HG02884 (cell line): ENCODE measurements at regions not wholly inside any gene's neighbourhood (a gene's known extent, or its start where the extent isn't known, plus 50 kb on each side); places are given as distances from the start of the nearest gene placed in this dataset.
"Not testable (repeated sequence)": the region's sequence is repeated elsewhere in the genome, so short reads cannot be mapped to it uniquely, and the experiment has no call there.

Experiments used
- ATAC-seq: cut with Tn5 transposase; IDR thresholded peaks from one replicate; pipeline ENCODE4 v1.9.1; 2021; ENCODE audit warnings: mild to moderate bottlenecking, moderate library complexity; ENCODE audit not compliant: unreplicated experiment

DNA sequence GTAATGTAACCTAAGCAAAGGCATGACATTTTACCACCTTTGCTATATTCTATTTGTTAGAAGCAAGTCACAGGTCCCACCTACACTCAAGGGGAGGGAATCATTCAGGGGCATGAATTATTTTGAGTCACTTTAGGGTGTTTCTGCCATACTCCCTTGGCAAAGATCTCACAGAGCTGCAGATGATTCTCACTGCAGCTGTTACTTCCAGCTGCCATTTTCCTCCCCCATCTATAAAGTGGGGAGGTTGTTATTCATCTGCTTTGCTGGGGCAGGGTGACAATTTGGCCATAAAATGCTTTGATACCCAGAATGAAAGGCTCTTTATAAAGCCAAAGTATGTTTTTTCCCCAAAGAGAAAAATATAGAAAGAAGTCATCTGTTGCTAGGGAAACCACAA, 136.5 kb upstream of the SMIM31 start:
- no peak for ATAC-seq

DNA sequence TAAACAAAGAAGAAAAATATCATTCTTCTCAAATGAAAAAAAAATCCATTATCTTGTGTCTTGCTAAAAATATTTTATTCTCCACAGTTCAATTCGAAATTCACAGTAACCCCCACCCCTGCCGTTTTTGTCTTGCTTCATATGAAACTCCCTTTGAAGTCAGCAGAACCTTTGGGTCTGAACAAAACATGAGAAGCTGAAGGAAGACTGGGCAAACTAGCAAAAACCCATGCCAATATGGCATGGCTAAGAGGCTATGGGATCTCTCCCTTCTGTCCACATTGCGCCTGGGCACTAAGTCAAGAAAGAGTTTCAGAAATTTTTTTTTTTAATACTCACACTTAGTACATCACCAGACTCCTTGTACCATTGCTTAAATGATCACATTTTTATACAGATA, 136.0 kb upstream of the SMIM31 start:
- no peak for ATAC-seq

DNA sequence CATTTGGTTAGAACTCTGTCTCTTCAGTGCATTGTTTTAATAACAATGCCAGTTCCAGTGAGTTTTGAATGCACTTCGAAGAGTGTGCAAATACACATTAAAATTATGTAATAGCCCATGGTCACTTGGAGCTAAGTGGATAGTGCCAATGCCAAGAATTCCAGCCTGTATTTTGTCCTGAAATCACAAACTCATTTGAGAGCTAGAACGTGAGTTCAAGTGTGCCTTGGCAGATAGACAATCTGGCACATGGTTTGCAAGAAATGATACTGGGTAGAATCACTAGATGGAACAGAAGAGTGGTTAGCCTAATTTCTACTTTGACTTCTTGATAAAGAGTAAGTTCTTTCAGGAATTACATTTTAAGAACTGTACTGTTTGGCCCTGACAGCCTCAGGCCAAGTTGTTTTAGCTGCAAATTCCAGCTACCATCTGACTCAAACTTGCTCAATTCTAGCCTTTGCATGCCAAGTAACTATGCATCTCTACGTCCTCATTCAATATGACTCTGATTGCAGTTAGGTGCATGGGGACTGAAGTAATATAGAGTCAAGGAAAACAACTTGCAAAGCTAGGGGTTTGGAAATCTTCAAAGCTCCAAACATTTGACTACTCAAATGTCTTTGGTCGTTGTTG, 131.9 kb upstream of the SMIM31 start:
- no peak for ATAC-seq

DNA sequence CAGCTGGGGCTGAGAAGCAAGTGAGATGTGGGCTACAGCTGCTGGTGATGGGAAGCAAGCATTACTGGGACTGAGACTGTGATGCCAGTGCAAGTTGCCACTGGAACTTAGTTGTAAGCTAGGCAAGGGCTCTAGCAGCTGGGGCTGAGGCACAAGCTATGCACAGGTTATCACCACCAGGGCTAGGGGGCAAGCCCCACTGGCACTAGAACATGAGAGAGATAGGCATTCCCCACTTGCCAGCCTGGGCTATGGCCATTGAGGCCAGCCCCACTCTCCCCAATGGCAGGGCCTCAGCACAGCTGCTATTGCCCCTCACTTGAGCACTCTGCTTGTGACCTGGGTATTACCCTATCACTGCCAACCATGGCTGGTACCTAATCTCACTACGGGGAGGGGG, 130.8 kb upstream of the SMIM31 start:
- no peak for ATAC-seq

DNA sequence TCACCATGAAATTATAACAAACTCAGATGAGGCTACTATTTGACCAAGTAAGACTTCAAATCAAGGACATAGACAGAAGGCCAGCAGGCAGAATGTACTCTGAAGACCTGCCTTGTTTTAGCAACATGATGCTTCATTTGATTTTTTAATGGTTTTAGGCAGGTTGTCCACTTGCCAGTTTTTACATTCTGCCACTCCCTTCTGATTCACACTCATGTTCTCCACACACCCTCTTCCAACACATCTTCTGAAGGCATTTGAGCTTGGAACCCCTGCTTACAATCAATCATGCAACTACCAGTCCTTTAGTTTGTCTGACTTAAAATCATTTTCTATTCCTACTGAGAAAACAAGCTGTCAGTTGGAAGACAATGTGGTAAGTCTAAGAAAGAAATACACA, 114.9 kb upstream of the SMIM31 start:
- ATAC-seq, result no peak

DNA sequence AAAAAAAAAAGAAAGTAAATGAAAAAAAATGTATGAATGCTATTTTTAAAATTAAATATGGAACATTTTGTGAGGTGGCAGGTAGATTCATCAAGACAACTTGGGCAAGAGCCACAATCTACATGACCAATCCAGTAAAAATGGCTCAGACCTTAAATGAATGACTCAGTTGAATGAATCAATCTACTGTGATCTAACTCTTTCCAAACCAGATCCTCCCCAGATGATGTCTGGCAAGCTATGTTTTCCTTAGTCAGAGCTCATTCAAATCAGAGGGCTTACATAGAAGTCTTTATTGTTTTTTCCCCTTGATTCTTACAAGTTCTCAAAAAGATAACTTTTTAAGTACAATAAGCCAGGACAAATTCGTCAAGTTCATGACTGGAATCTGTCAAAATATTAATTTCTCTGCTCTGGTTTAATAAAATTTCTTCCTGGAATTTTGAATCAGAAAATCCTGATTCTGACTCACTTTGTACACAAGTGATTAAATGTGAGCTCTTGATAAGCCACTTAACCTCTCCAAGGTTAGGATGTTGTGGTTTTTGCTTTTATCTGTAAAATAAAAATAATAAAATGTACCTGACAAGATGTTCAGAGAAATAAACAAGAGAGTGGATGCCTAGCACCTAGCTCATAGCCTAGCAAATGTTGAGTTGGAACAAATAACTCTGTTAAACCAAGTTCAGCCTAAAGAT, 105.6 kb upstream of the SMIM31 start:
- no peak for ATAC-seq

DNA sequence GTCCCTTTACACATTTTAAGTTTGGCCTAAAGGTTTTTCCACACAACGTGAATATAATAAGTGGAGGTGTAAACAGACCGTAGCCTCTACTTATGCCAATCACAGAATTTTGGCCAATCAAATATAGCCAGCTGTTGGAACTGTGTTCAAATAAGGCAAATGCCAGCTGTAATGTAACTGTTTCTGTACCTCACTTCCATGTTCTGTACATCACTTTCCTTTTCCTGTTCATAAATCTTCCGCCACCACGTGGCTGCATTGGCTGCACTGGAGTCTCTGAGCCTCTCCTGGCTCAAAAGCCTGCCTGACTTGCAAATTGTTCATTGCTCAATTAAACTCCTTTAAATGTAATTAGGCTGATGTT, 105.1 kb upstream of the SMIM31 start:
- no peak for ATAC-seq

DNA sequence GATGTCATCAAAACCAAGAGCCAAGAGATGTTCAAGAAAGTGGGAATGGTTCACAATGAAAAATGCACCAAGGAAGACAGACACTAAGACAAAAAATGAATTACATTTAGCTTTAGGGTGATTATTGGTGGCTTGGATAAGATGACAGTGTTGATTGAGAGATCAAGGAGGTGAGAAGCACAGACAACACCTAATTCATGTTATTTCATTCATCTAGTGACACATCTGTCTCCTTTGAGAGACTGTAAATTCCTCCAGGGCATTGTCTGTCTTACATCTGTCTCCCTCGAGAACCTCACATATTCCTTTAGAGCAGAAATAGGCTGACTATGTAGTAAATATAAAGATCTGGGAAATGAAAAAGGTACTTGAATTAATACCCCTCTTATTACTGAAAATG, 94.2 kb upstream of the SMIM31 start:
- no peak for ATAC-seq

DNA sequence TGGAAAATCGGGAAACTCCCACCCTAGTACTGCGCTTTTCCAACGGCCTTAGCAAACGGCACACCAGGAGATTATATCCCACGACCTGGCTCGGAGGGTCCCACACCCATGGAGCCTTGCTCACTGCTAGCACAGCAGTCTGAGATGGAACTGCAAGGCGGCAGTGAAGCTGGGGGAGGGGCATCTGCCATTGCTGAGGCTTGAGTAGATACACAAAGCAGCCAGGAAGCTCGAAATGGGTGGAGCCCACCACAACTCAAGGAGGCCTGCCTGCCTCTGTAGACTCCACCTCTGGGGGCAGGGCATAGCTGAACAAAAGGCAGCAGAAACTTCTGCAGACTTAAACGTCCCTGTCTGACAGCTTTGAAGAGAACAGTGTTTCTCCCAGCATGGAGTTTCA, 77.8 kb upstream of the SMIM31 start:
- not testable (repeated sequence) for ATAC-seq

DNA sequence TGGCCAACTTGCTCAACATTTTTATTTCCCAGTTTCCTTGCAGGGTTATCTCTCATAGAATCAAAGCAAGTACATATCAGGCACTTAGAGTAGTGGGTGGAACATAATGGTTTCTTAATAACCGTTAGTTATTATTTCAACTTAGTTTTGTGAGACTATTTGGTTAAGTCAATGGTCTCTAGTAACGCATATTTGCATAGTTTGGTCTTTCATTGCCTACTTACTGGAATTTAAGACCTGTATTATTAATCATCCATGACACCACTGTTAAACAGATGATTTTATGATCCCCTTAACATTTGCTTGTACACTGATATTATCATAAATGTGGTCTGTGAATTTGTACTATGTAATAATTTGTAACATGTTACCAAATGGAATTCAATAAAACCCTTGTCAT, 70.9 kb upstream of the SMIM31 start:
- ATAC-seq, result no peak

DNA sequence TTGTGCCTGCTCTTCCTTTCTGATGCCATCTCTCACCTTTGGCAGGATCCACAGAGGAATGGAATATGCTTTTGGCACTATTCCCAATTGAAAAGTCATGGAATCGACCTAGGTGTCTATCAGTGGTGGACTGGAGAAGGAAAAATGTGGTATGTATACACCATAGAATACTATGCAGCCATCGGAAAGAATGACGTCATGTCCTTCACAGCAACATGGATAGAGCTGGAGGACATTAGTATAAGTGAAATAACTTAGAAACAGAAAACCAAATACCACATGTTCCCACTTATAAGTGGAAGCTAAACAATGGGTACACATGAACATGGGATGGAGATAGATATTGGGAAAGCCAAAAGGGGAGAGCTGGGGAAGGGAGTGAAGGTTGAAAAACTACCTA, 58.3 kb upstream of the SMIM31 start:
- ATAC-seq, result no peak

DNA sequence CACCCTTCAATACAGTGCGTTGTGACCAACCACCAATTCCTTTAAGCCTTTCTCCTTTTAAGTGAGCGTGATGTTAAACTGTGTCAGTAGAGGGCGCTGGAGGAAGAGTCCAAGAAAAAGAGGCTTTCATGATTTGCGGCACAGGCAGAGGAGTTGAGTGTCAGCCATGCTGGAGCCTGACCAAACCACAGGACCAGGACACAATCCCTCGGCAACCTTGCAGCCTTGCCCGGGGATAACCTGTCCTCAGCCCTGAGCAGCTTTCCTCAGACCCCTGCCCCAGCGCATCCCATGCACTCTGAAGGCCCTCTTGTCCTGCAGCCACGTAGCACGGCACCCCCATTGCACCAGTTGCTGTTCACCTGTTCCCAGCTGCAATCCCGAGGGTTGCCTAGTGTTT, 53.5 kb upstream of the SMIM31 start:
- no peak for ATAC-seq

DNA sequence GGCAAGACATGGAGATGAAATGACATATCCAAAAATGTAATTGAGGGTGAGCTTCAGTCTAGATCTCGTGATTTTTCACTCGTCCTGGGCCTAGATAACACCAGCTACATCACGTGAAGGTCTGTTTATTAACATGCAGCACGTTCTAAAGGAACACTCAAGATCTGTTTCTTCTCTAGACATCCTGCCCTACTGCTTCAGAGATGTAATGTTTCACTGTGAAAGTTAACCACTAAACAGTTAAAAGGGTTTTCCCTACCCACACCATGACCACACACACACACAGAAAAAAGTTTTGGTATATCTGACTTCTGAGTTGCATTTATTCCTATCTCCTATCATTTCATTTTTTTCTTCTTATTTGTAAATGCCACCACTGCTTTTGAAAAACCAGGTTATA, 52.3 kb upstream of the SMIM31 start:
- ATAC-seq, result peak; percentile 82
